ENCODE measurements at regions not wholly inside any gene's neighbourhood (a gene's known extent, or its start where the extent isn't known, plus 50 kb on each side); places are given as distances from the start of the nearest gene placed in this dataset.

DNA sequence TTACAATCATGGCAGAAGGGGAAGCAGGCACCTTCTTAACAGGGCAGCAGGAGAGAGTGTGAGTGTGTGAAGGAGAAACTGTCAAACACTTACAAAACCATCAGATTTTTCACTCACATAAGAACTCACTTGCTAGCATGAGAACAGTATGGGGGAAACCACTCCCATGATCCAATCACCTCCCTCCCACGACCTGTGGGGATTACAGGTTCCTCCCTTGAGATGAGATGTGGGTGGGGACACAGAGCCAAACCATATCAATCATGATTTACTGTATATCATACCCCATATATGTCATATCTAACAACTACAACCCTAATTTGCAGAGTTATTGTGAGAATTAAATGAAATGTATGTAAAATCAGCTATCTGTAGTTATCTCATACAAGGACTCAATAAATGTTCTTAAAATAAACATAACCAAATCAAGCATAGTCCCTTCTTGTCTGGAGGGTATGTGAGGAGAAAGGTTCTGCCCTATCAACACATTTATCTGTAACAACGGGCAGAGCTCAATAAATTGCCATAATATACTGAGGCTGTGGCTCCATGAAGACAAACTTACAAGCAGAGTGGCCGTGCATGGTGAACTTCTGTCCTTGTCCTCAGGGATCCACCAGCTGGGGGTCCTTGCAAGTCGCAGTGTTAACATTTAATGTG is 504.7 kb downstream of the SOX2 start:
- H3K9ac ChIP-seq (ENCODE audit: low read length): no peak overlapping the region
- no peaks in the 10 kb centered on the region for H3K4me1 ChIP-seq (ENCODE audit: insufficient read depth, low read length, severe bottlenecking)
- H3K36me3 ChIP-seq (ENCODE audit: insufficient read depth, low read length): no peaks in the 10 kb centered on the region
- H3K9me2 ChIP-seq (ENCODE audit: low read depth, low read length): no peaks in the 10 kb centered on the region
- no peak overlapping the region for H2AFZ ChIP-seq (ENCODE audit: low read length)
- H3F3A ChIP-seq (ENCODE audit: insufficient read depth, low read length): no peaks in the 10 kb centered on the region
- no peak overlapping the region for H3K27ac ChIP-seq (ENCODE audit: low read depth, low read length, poor library complexity, severe bottlenecking)
- no peaks in the 10 kb centered on the region for H4K20me1 ChIP-seq (ENCODE audit: insufficient read depth, low read length)
- H3K79me2 ChIP-seq (ENCODE audit: insufficient read depth, low read length): no peaks in the 10 kb centered on the region
- no peak overlapping the region for H3K4me2 ChIP-seq (ENCODE audit: low read length)
- H3K4me3 ChIP-seq (ENCODE audit: low read depth, low read length, poor library complexity, severe bottlenecking): no peak overlapping the region
- no peak for TF ChIP-seq EZH2 (IDR thresholded peaks at IDR 0.05; ENCODE audit: borderline replicate concordance, low read length)
- TF ChIP-seq, protein P1, sequence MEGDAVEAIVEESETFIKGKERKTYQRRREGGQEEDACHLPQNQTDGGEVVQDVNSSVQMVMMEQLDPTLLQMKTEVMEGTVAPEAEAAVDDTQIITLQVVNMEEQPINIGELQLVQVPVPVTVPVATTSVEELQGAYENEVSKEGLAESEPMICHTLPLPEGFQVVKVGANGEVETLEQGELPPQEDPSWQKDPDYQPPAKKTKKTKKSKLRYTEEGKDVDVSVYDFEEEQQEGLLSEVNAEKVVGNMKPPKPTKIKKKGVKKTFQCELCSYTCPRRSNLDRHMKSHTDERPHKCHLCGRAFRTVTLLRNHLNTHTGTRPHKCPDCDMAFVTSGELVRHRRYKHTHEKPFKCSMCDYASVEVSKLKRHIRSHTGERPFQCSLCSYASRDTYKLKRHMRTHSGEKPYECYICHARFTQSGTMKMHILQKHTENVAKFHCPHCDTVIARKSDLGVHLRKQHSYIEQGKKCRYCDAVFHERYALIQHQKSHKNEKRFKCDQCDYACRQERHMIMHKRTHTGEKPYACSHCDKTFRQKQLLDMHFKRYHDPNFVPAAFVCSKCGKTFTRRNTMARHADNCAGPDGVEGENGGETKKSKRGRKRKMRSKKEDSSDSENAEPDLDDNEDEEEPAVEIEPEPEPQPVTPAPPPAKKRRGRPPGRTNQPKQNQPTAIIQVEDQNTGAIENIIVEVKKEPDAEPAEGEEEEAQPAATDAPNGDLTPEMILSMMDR (IDR thresholded peaks at IDR 0.05; ENCODE audit: low read length): no peak
- H3K27me3 ChIP-seq (ENCODE audit: insufficient read depth, low read length): no peaks in the 10 kb centered on the region; the same call in 1 of the 2 replicates
- no peaks in the 10 kb centered on the region for H3K9me3 ChIP-seq (ENCODE audit: low read length)

DNA sequence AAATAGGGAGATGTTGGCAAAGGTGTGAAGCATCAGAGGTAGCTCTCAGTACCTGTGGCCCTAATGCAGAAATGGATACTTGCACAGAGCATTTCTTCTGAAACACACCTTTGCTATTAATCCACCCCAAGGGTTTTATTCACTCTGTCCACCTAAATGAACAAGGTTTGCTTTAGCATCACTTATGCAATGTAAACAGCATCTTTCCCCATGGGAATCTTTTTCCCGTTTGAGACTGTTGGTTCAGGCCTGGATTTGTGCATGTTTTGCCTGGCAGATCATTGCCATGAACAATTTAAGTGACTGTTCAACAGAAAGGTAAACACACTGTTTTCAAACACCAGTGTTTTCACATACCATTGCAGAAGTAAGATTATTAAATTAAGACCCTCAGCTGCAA is 508.3 kb downstream of the SOX2 start:
- Histone ChIP-seq H3K9ac (ENCODE audit: low read length) (no peak overlapping the region), H3K4me2 (ENCODE audit: low read length) (no peak overlapping the region), H3K27ac (ENCODE audit: low read depth, low read length, poor library complexity, severe bottlenecking) (no peak overlapping the region), H3K4me3 (ENCODE audit: low read depth, low read length, poor library complexity, severe bottlenecking) (no peak overlapping the region), H3K9me2 (ENCODE audit: low read depth, low read length) (no peaks in the 10 kb centered on the region), H2AFZ (ENCODE audit: low read length) (no peak overlapping the region), H4K20me1 (ENCODE audit: insufficient read depth, low read length) (no peaks in the 10 kb centered on the region), H3K79me2 (ENCODE audit: insufficient read depth, low read length) (no peaks in the 10 kb centered on the region), H3K36me3 (ENCODE audit: insufficient read depth, low read length) (no peaks in the 10 kb centered on the region), H3K4me1 (ENCODE audit: insufficient read depth, low read length, severe bottlenecking) (no peaks in the 10 kb centered on the region), H3K27me3 (ENCODE audit: insufficient read depth, low read length) (no peaks in the 10 kb centered on the region; the same call in 1 of the 2 replicates), H3K9me3 (ENCODE audit: low read length) (no peaks in the 10 kb centered on the region), H3F3A (ENCODE audit: insufficient read depth, low read length) (no peaks in the 10 kb centered on the region)
- TF ChIP-seq, protein P1 (IDR thresholded peaks at IDR 0.05; ENCODE audit: low read length): no peak
- no peak for TF ChIP-seq EZH2 (IDR thresholded peaks at IDR 0.05; ENCODE audit: borderline replicate concordance, low read length)

DNA sequence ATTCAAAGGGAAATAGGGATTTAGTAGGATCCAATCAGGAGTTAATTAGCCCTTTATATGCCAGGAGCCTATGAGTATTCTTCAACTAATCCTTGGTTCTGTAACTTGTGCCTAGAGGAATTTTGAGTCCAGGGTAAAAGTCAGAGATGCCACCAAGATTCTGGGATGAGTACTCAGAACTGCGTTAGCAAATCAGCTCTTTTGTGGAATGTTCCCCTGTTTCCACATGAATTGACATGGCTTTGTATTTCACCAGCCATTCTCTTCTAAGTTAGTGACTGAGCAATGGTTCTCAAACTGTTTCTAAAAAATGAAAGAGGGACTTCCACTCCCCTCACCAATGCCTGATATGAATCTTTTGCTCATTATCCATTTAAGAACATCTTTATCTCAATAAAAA is 508.7 kb downstream of the SOX2 start:
- Histone ChIP-seq H2AFZ (ENCODE audit: low read length) (no peak overlapping the region), H3K4me1 (ENCODE audit: insufficient read depth, low read length, severe bottlenecking) (no peaks in the 10 kb centered on the region), H3K27me3 (ENCODE audit: insufficient read depth, low read length) (no peaks in the 10 kb centered on the region; the same call in 1 of the 2 replicates), H3F3A (ENCODE audit: insufficient read depth, low read length) (no peaks in the 10 kb centered on the region), H3K9me3 (ENCODE audit: low read length) (no peaks in the 10 kb centered on the region), H3K4me2 (ENCODE audit: low read length) (no peak overlapping the region), H3K4me3 (ENCODE audit: low read depth, low read length, poor library complexity, severe bottlenecking) (no peak overlapping the region), H3K9me2 (ENCODE audit: low read depth, low read length) (no peaks in the 10 kb centered on the region), H4K20me1 (ENCODE audit: insufficient read depth, low read length) (no peaks in the 10 kb centered on the region), H3K79me2 (ENCODE audit: insufficient read depth, low read length) (no peaks in the 10 kb centered on the region), H3K9ac (ENCODE audit: low read length) (no peak overlapping the region), H3K36me3 (ENCODE audit: insufficient read depth, low read length) (no peaks in the 10 kb centered on the region), H3K27ac (ENCODE audit: low read depth, low read length, poor library complexity, severe bottlenecking) (no peak overlapping the region)
- TF ChIP-seq EZH2 (IDR thresholded peaks at IDR 0.05; ENCODE audit: borderline replicate concordance, low read length): no peak
- TF ChIP-seq, protein P1 (IDR thresholded peaks at IDR 0.05; ENCODE audit: low read length): no peak

Measured in OCI-LY1 (cell line).